HepG2 (cell line): ENCODE measurements at regions not wholly inside any gene's neighbourhood (a gene's known extent, or its start where the extent isn't known, plus 50 kb on each side); places are given as distances from the start of the nearest gene placed in this dataset.
A peak's percentile ranks its signal among the peaks of the same experiment; 100 is the strongest.

Experiments used
- CBX1 ChIP-seq: IDR thresholded peaks from one replicate; pipeline ENCODE4 v1.6.1; 2016; ENCODE audit warnings: antibody characterized with exemption, low read depth
- KDM5A ChIP-seq: fragments of 200-600 bp; sonication (generic); IDR thresholded peaks from 2 replicates; pipeline ENCODE4 v1.7.0; 2018; ENCODE audit warnings: antibody characterized with exemption, mild to moderate bottlenecking, low read length, borderline replicate concordance
- LCORL ChIP-seq, 2 experiments: fragments of 450-650 bp in 1 of 2; sonication (generic) in 1 of 2; formaldehyde crosslinking in 1 of 2; IDR thresholded peaks; 2 replicates each; pipeline versions ENCODE4 v1.5.0 to v1.6.1; 2017 to 2020; ENCODE audit warnings: antibody characterized with exemption in 1 of 2, missing genetic modification reagents in 1 of 2
- MIER2 ChIP-seq: IDR thresholded peaks from 2 replicates; pipeline ENCODE4 v1.6.1; 2016; ENCODE audit warnings: missing biosample characterization, missing genetic modification reagents
- ONECUT2 ChIP-seq: sonication (generic); formaldehyde crosslinking; IDR thresholded peaks from 2 replicates; pipeline ENCODE4 v1.4.0; 2020; ENCODE audit warnings: missing genetic modification reagents
- REPIN1 ChIP-seq: sonication (generic); formaldehyde crosslinking; IDR thresholded peaks from 2 replicates; pipeline ENCODE4 v1.8.0; 2022; ENCODE audit warnings: missing genetic modification reagents, low read depth, mild to moderate bottlenecking, borderline replicate concordance
- RNF2 ChIP-seq: fragments of 450-650 bp; conservative IDR thresholded peaks from 2 replicates; pipeline ENCODE4 v1.6.1; 2016; ENCODE audit warnings: low read depth
- SMAD9 ChIP-seq: sonication (generic); formaldehyde crosslinking; IDR thresholded peaks from 2 replicates; pipeline ENCODE4 v1.5.1; 2020; ENCODE audit warnings: mild to moderate bottlenecking, missing genetic modification reagents
- SOX5 ChIP-seq: IDR thresholded peaks from 2 replicates; pipeline ENCODE4 v1.6.1; 2016; ENCODE audit warnings: borderline replicate concordance
- SOX6 ChIP-seq, 2 experiments: fragments of 450-650 bp in 1 of 2; sonication (generic) in 1 of 2; formaldehyde crosslinking in 1 of 2; IDR thresholded peaks; 2 replicates each; pipeline versions ENCODE4 v1.4.0 to v1.6.1; 2017 to 2020; ENCODE audit warnings: antibody characterized with exemption in 1 of 2, mild to moderate bottlenecking in 1 of 2, missing genetic modification reagents in 1 of 2
- STAG1 ChIP-seq: sonication (generic); formaldehyde crosslinking; IDR thresholded peaks from 2 replicates; pipeline ENCODE4 v1.4.0; 2020; ENCODE audit warnings: missing genetic modification reagents
- SYNCRIP ChIP-seq: fragments of 200-400 bp; formaldehyde crosslinking; IDR thresholded peaks from 2 replicates; pipeline ENCODE4 v1.6.1; 2018; ENCODE audit warnings: mild to moderate bottlenecking, low read depth, low read length; ENCODE audit not compliant: insufficient read depth
- YEATS4 ChIP-seq: sonication (generic); formaldehyde crosslinking; IDR thresholded peaks from 2 replicates; pipeline ENCODE4 v1.4.0; 2020; ENCODE audit warnings: missing genetic modification reagents, borderline replicate concordance
- ZMYM3 ChIP-seq: sonication (generic); formaldehyde crosslinking; IDR thresholded peaks from 2 replicates; pipeline ENCODE4 v1.5.1; 2020; ENCODE audit warnings: mild to moderate bottlenecking, missing genetic modification reagents
- ZNF607 ChIP-seq: sonication (generic); formaldehyde crosslinking; IDR thresholded peaks from 2 replicates; pipeline ENCODE4 v1.5.1; 2020; ENCODE audit warnings: missing genetic modification reagents, mild to moderate bottlenecking, borderline replicate concordance
- TF ChIP-seq, protein P1 (sequence below): sonication (generic); formaldehyde crosslinking; IDR thresholded peaks from 2 replicates; pipeline ENCODE4 v1.5.0; 2020; ENCODE audit warnings: mild to moderate bottlenecking, missing genetic modification reagents
- TF ChIP-seq, protein P2 (sequence below): sonication (generic); formaldehyde crosslinking; IDR thresholded peaks from 2 replicates; pipeline ENCODE4 v1.4.0; 2020; ENCODE audit warnings: missing genetic modification reagents, borderline replicate concordance
- TF ChIP-seq, protein P3 (sequence below): IDR thresholded peaks from 2 replicates; pipeline ENCODE4 v1.6.1; 2016; ENCODE audit warnings: low read depth
- TF ChIP-seq, protein P4 (sequence below): sonication (generic); formaldehyde crosslinking; IDR thresholded peaks from 2 replicates; pipeline ENCODE4 v1.9.0; 2021; ENCODE audit warnings: missing genetic modification reagents, borderline replicate concordance
- TF ChIP-seq, protein P5 (sequence below): IDR thresholded peaks from 2 replicates; pipeline ENCODE4 v1.6.1; 2016; ENCODE audit warnings: mild to moderate bottlenecking

DNA sequence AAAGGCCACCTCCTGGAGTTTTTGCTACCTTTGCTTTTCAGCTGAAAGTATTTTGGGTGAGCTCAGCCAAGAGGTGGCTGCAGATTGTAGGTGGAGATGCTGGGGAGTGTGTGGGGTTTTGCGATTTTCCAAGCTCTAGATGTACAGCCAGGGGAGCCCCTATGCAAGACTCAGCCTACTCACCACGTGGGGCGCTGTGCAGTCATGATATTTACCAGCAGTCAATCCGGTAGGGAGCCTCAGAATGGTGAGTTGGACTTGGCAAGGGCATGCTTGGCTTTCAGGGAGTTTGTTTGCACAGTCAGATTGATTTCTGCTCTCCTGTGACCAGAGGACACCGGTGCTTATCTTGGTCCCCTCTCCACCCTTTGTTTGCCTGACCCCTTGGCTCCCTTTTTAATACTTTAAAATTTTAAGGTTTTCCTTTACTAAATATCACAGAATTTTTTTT, 175.3 kb downstream of the UTP18 start (continued):
- TF ChIP-seq SOX6 (IDR thresholded peaks at IDR 0.05) (no peak), SOX6 (CRISPR knock-in tag; IDR thresholded peaks at IDR 0.05) (peak; percentile 86), RNF2 (no peak), SMAD9 (CRISPR knock-in tag) (no peak), SYNCRIP (no peak), CBX1 (peak; percentile 50), MIER2 (CRISPR knock-in tag) (peak; percentile 62; the same call in 1 of the 2 replicates), LCORL (IDR thresholded peaks at IDR 0.05) (no peak), LCORL (CRISPR knock-in tag; IDR thresholded peaks at IDR 0.05) (peak; percentile 77; the same call in 1 of the 2 replicates), KDM5A (no peak), STAG1 (CRISPR knock-in tag) (peak; percentile 61), ZNF607 (peak; percentile 47; the same call in 1 of the 2 replicates), SOX5 (CRISPR knock-in tag) (peak; percentile 65), REPIN1 (CRISPR knock-in tag) (peak; percentile 52; the same call in 1 of the 2 replicates), YEATS4 (no peak), ONECUT2 (CRISPR knock-in tag) (peak; percentile 78), ZMYM3 (CRISPR knock-in tag) (peak; percentile 18; the same call in 1 of the 2 replicates)
- TF ChIP-seq, protein P1, sequence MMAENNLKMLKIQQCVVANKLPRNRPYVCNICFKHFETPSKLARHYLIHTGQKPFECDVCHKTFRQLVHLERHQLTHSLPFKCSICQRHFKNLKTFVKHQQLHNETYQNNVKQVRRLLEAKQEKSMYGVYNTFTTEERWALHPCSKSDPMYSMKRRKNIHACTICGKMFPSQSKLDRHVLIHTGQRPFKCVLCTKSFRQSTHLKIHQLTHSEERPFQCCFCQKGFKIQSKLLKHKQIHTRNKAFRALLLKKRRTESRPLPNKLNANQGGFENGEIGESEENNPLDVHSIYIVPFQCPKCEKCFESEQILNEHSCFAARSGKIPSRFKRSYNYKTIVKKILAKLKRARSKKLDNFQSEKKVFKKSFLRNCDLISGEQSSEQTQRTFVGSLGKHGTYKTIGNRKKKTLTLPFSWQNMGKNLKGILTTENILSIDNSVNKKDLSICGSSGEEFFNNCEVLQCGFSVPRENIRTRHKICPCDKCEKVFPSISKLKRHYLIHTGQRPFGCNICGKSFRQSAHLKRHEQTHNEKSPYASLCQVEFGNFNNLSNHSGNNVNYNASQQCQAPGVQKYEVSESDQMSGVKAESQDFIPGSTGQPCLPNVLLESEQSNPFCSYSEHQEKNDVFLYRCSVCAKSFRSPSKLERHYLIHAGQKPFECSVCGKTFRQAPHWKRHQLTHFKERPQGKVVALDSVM (CRISPR knock-in tag), result no peak
- TF ChIP-seq, protein P2, sequence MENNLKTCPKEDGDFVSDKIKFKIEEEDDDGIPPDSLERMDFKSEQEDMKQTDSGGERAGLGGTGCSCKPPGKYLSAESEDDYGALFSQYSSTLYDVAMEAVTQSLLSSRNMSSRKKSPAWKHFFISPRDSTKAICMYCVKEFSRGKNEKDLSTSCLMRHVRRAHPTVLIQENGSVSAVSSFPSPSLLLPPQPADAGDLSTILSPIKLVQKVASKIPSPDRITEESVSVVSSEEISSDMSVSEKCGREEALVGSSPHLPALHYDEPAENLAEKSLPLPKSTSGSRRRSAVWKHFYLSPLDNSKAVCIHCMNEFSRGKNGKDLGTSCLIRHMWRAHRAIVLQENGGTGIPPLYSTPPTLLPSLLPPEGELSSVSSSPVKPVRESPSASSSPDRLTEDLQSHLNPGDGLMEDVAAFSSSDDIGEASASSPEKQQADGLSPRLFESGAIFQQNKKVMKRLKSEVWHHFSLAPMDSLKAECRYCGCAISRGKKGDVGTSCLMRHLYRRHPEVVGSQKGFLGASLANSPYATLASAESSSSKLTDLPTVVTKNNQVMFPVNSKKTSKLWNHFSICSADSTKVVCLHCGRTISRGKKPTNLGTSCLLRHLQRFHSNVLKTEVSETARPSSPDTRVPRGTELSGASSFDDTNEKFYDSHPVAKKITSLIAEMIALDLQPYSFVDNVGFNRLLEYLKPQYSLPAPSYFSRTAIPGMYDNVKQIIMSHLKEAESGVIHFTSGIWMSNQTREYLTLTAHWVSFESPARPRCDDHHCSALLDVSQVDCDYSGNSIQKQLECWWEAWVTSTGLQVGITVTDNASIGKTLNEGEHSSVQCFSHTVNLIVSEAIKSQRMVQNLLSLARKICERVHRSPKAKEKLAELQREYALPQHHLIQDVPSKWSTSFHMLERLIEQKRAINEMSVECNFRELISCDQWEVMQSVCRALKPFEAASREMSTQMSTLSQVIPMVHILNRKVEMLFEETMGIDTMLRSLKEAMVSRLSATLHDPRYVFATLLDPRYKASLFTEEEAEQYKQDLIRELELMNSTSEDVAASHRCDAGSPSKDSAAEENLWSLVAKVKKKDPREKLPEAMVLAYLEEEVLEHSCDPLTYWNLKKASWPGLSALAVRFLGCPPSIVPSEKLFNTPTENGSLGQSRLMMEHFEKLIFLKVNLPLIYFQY (CRISPR knock-in tag), result no peak
- TF ChIP-seq, protein P3, sequence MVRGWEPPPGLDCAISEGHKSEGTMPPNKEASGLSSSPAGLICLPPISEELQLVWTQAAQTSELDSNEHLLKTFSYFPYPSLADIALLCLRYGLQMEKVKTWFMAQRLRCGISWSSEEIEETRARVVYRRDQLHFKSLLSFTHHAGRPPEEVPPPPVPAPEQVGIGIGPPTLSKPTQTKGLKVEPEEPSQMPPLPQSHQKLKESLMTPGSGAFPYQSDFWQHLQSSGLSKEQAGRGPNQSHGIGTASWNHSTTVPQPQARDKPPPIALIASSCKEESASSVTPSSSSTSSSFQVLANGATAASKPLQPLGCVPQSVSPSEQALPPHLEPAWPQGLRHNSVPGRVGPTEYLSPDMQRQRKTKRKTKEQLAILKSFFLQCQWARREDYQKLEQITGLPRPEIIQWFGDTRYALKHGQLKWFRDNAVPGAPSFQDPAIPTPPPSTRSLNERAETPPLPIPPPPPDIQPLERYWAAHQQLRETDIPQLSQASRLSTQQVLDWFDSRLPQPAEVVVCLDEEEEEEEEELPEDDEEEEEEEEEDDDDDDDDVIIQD, result 0 out of 2 replicates have a peak, but pooled peaks have one; percentile 34
- TF ChIP-seq, protein P4, sequence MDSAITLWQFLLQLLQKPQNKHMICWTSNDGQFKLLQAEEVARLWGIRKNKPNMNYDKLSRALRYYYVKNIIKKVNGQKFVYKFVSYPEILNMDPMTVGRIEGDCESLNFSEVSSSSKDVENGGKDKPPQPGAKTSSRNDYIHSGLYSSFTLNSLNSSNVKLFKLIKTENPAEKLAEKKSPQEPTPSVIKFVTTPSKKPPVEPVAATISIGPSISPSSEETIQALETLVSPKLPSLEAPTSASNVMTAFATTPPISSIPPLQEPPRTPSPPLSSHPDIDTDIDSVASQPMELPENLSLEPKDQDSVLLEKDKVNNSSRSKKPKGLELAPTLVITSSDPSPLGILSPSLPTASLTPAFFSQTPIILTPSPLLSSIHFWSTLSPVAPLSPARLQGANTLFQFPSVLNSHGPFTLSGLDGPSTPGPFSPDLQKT, result no peak
- TF ChIP-seq, protein P5, sequence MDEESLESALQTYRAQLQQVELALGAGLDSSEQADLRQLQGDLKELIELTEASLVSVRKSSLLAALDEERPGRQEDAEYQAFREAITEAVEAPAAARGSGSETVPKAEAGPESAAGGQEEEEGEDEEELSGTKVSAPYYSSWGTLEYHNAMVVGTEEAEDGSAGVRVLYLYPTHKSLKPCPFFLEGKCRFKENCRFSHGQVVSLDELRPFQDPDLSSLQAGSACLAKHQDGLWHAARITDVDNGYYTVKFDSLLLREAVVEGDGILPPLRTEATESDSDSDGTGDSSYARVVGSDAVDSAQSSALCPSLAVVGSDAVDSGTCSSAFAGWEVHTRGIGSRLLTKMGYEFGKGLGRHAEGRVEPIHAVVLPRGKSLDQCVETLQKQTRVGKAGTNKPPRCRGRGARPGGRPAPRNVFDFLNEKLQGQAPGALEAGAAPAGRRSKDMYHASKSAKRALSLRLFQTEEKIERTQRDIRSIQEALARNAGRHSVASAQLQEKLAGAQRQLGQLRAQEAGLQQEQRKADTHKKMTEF (CRISPR knock-in tag), result 0 out of 2 replicates have a peak, but pooled peaks have one; percentile 32
